ENCODE measurements at regions not wholly inside any gene's neighbourhood (a gene's known extent, or its start where the extent isn't known, plus 50 kb on each side); places are given as distances from the start of the nearest gene placed in this dataset.

DNA sequence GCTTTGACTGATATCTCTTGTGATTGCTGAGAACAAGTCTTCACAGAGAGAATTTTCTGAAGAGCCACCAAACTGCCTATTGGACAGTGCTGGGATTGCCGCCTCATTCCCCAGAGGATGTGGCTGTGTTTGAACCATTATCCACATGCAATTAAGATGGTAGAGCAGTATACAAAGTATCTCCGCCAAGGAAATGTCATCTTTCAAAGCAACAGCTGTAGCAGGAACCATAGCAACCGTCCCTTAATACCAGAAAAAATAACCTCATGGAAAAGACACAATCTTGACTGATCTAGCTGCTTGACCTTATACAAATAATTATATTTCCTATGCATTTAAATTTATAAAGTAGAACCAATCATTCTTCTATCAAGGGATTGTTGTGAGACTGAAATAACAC is 772.6 kb upstream of the FAM98A start:
- TF ChIP-seq, protein P1, sequence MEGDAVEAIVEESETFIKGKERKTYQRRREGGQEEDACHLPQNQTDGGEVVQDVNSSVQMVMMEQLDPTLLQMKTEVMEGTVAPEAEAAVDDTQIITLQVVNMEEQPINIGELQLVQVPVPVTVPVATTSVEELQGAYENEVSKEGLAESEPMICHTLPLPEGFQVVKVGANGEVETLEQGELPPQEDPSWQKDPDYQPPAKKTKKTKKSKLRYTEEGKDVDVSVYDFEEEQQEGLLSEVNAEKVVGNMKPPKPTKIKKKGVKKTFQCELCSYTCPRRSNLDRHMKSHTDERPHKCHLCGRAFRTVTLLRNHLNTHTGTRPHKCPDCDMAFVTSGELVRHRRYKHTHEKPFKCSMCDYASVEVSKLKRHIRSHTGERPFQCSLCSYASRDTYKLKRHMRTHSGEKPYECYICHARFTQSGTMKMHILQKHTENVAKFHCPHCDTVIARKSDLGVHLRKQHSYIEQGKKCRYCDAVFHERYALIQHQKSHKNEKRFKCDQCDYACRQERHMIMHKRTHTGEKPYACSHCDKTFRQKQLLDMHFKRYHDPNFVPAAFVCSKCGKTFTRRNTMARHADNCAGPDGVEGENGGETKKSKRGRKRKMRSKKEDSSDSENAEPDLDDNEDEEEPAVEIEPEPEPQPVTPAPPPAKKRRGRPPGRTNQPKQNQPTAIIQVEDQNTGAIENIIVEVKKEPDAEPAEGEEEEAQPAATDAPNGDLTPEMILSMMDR (IDR thresholded peaks at IDR 0.05; ENCODE audit: low read depth, low read length, missing control alignments), result no peak
- DNase-seq (ENCODE audit: extremely low read depth, low read depth), result no peak
- no peak overlapping the region for H3K4me3 ChIP-seq (replicated peaks; ENCODE audit: low read depth, low read length)

DNA sequence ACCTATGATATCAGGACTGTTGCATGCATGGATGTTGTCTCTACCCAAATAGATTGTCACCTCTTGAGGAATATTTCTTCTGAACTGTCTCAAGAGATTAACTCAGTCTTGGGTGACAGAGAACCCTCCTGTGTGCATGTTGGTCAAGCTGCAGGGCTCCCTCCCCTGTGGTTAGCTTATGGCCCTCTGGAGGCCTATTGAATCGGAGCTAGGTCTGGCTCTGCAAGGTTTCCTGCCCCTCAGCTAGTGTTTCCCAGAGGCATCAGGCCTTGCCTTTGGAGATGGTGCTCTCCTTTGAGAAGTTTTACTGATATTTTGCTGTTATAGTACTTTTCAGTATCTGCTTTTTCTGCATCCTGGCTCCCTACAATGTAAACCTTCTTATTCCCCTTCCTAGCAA is 769.2 kb upstream of the FAM98A start:
- TF ChIP-seq, protein P1 (IDR thresholded peaks at IDR 0.05; ENCODE audit: low read depth, low read length, missing control alignments), result no peak
- no peak for DNase-seq (ENCODE audit: extremely low read depth, low read depth)
- no peak overlapping the region for H3K4me3 ChIP-seq (replicated peaks; ENCODE audit: low read depth, low read length)

DNA sequence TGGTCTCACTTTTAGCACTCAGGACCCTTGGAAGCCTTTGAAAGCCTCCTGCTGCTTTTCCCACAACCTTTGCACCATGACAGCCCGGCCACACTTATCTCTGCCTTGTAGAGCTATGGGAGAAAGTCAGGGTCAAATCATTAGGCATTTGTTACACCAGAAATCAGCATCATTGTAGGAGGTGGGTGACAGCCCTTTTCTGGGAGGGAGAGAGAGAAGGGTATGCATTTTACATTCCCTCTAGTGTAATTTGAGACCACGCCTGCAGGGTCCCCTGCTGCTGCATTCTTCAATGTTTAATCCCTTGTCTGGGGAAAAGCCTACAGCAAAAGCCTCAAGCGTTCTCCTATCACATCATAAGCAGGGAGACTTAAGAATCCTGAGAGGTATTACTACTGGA is 766.8 kb upstream of the FAM98A start:
- H3K4me3 ChIP-seq (replicated peaks; ENCODE audit: low read depth, low read length), result no peak overlapping the region
- TF ChIP-seq, protein P1 (IDR thresholded peaks at IDR 0.05; ENCODE audit: low read depth, low read length, missing control alignments), result no peak
- DNase-seq (ENCODE audit: extremely low read depth, low read depth), result no peak

DNA sequence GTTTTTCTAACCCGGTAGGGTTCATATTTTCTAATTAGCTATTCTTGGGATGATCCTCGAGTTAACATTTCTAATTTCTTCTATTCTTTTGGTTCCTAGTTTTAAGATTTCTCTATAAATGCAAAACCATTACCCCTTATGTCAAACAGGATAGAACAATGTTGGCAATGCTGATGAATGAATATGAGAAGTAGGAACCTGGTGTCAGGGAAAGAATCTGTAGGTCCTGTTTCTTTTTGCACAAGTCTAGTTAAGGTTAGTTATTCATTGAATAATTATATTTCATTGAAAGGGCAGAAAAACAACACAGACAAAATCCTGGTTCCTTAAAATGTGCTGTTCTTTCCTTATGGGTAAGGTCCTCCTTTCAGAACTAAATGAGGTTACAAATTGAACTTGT is 766.4 kb upstream of the FAM98A start:
- no peak overlapping the region for H3K4me3 ChIP-seq (replicated peaks; ENCODE audit: low read depth, low read length)
- DNase-seq (ENCODE audit: extremely low read depth, low read depth), result no peak
- TF ChIP-seq, protein P1 (IDR thresholded peaks at IDR 0.05; ENCODE audit: low read depth, low read length, missing control alignments), result no peak

DNA sequence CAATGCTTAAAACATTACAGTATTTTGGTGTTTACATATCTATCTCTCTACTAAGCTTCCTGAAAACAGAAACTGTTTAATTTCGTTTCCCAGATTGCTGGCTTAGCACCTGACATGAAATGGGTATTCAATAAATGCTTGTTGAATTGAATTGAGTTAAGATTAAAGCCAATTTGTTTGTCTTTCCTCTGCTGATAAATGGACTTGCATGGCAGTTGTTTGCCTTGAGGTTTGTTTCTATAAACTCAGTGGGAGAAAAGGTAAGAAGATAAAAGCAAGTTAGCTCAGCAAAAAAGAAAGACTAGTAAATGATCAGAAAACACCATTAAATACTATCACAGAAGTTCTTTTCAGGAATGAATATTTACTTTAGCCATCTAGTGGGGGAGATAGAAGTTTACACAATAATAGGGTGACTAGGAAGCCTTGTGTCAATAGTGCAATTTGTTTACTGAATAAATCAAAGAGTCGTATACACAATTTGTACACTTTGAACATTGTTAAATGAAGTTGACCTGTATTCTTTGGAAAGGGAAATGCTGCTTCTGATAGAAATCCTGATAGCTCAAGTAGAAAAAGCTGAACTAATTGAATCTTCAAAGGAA is 754.5 kb upstream of the FAM98A start:
- DNase-seq (ENCODE audit: extremely low read depth, low read depth), result no peak
- H3K4me3 ChIP-seq (replicated peaks; ENCODE audit: low read depth, low read length), result no peak overlapping the region
- TF ChIP-seq, protein P1 (IDR thresholded peaks at IDR 0.05; ENCODE audit: low read depth, low read length, missing control alignments), result no peak

DNA sequence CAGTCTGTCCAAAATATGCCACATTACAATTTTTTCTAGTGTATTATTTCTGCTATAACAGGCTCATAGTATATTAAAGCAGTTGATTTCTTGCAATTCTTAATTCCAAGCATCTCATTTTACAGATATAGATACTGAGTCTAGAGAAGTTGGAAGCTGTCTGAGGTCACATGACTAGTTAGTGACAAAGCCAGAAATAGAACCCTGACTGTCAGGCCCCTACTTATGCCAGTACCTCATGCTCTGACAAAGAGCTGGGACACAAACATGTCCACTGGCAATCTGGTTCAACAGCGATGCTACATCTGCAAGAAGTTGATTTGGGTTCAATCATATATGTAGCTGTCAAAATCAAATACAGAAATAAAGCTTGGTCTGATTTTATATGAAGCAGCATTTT is 750.4 kb upstream of the FAM98A start:
- DNase-seq (ENCODE audit: extremely low read depth, low read depth), result no peak
- TF ChIP-seq, protein P1 (IDR thresholded peaks at IDR 0.05; ENCODE audit: low read depth, low read length, missing control alignments), result no peak
- no peak overlapping the region for H3K4me3 ChIP-seq (replicated peaks; ENCODE audit: low read depth, low read length)

DNA sequence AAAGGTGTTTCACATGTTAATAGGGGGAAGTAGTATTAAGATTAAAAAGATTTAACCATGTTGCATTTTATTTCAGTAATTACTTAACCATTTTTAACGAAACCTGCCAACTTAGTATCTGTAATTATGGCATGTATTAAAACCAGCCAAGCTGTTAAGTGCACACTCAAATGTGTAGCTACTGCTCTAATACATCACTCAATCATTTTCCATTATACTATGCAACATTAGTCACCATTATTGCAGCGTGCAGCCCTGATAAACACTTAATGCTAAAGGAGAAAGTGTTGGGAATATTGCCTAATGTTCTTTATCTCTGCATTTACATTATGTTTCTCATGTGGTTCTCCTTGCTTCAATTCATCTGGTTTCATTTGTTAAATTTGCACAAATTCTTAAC is 745.9 kb upstream of the FAM98A start:
- no peak for DNase-seq (ENCODE audit: extremely low read depth, low read depth)
- TF ChIP-seq, protein P1 (IDR thresholded peaks at IDR 0.05; ENCODE audit: low read depth, low read length, missing control alignments), result no peak
- H3K4me3 ChIP-seq (replicated peaks; ENCODE audit: low read depth, low read length), result no peak overlapping the region

Measured in HFF-Myc (cell line).